HS-5 (cell line): ENCODE measurements at regions not wholly inside any gene's neighbourhood (a gene's known extent, or its start where the extent isn't known, plus 50 kb on each side); places are given as distances from the start of the nearest gene placed in this dataset.
"Not testable (repeated sequence)": the region's sequence is repeated elsewhere in the genome, so short reads cannot be mapped to it uniquely, and the experiment has no call there.

Source experiments
- DNase-seq: peaks from one replicate; pipeline ENCODE4 v3.0.0-alpha.2; 2012; ENCODE audit warnings: low read depth

GRCh38 chrX:25442499-25442898, 426.7 kb upstream of the ARX start:
- no peak for DNase-seq

DNA sequence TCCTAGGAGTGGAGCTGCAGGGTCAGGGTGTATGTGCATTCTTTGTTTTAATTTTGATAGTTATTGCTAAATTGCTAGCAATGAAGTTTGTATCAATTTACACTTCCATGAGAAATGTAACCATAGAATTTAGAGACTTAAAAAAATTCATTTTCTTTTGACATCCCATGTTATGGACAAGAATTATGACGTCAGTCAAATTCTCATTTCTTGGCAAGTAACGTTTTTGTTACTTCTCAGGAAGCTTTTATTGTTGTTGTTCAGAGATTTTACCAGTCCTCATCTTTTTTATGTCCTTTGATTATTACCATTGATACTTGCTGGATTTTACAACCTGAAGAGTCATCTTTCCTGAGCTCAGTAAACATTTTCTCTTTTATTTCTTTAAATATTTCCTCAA, 417.5 kb upstream of the ARX start:
- no peak for DNase-seq

DNA sequence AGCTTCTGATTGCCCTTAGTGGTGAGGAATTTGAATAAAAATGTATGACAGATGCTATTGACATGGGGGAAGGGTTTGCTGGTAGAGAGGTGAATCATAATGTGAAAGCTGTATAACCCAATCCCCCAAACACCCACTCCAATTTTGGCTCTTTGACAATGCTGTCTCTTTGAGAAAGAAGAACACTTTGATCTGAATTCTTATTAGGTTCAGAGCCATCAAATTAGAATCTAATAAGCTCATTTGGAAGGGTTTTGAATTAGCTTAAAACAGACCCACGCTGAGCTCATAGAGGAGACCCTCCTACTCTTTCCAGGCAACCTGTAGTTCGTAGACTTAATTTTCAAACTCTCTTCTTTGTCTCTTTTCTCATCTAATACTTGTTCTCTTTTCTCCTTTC, 416.6 kb upstream of the ARX start:
- DNase-seq = no peak

DNA sequence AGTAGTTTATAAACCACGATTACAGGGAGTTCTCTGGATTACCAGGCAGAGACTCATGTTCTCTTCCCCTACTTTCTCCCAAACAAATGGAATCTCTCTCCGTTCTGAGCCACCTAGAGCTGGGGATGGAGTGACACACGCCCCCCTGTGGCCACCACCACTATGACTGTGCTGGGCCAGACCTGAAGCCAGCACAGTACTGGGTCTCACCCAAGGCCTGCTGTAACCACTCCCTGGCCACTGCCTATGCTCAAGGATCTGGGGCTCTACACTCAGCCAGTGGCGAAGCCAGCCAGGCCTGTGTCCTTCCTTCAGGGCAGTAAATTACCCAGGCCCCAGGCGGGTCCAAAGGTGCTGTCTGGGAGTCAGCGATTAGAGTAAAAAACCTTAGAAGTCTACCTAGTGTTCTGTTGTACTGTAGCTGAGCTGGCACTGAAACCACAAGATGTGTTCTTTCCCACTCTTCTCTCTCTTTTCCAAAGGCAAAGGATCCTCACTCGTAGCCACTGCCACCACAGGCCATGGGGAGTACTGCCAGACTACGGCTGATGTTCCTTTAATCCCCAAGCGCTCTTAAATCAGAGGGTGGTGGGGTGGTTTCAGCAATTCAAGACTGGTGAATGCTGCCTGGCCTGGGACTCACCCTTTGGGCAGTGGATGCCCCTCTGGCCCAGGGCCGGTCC, 412.2 kb upstream of the ARX start:
- no peak for DNase-seq

DNA sequence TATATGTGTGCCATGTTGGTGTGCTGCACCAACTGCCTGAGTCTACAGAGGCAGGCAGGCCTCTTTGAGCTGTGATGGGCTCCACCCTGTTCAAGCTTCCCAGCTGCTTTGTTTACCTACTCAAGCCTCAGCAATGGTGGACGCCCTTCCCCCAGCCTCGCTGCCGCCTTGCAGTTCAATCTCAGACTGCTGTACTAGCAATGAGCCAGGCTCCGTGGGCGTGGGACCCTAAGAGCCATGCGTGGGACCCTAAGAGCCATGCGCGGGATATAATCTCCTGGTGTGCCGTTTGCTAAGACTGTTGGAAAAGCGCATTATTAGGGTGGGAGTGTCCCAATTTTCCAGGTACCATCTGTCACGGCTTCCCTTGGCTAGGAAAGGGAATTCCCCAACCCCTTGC, 388.4 kb upstream of the ARX start:
- DNase-seq = not testable (repeated sequence)

- DNase-seq = no peak
These were observed 373.5 kb upstream of the ARX start for GRCh38 chrX:25389266-25389665.

DNA sequence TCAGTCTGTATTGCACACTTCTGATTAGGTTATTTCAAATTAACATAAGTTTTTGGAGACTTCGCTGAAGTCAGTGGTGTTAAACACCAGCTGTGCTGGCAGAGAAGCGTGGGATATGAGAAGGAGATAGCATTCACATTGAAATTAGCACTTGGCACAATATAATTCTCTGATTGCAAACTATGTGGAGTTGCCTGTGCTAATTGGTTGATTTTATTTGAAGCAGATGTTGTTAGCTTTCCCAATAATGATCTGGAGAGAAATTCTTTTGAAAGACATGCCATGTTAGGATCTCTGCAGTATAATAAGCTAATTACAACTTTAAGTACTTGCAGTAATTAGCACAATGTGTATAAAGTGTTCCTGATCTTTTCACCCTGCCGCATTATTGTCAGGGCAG, 367.4 kb upstream of the ARX start:
- DNase-seq = no peak

GRCh38 chrX:25356456-25356855, 340.7 kb upstream of the ARX start:
- DNase-seq = no peak

DNA sequence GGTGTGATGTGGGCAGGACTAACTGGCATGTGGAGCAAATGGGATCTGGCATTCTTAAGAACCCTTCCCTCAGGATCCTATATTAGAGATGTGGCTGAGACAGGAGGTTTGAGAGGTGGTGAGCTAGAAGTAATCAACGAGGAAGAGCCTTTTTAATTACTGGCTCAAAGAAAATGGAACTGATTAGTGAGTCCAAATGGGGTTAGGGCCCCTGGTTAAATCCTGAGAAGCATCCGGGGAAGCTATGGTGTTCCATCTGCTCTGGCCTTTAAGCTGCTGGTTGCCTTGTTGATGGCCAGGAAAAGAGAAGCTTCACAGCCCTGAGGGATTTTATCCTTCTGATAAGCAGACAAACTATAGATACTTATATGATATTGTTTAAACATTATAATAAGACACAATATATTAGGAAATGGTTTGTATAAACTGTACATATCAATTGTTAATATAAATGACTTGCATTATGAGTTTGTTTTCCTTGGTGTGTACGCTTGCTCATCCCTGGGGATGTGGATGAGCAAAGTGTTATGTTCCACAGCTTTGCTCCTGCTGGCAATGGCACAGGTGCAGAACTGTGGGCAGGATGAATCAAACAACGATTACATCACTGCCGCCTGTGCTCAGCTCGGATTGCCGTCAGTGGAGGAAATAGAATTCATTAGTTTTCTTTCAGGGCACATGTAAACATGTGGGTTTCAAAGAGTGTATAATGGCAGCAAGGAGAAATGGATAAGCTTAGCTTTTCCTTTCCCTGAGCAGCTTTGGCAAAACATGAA, 328.6 kb upstream of the ARX start:
- no peak for DNase-seq

DNA sequence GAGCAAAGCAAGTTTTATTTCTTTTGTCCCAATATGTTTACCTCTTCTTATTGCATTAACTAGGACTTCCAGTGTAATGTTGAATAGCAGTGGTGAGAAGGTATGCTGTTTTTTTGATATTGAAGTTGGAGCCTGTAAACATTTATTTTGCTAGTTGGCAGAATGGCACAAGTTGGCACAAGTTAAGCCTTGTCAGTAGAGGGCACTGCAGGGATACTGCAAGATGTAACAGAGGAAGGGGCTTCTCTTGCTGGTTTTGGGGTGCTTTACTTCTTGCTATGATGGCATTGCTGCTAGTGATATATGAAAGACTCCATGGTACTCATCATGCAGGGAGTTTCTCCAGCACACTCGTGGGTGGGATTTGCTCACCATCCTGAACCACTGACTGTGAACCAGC, 327.3 kb upstream of the ARX start:
- no peak for DNase-seq

DNA sequence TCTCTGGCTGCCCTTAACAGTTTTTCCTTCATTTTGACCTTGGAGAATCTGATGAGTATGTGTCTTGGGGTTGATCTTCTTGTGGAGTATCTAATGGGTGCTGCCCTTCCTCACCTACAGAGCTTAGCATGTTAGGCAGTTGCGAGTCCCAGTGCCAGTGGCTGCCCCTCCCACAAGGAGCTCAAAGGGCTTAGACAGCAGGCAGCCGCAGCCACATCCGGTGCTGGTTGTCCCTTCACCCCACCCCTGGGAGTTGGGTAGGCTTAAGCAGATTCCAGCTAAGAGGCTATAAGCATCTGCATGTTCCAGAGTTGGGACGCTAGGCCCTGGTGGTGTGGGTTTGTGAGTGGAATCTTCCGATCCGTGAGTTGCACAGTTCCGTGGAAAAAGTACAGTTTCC, 322.1 kb upstream of the ARX start:
- DNase-seq = no peak

- no peak for DNase-seq
These were observed 285.2 kb upstream of the ARX start for GRCh38 chrX:25300994-25301393.

- DNase-seq = no peak
These were observed 281.1 kb upstream of the ARX start for GRCh38 chrX:25296850-25297249.

GRCh38 chrX:25295466-25295865, 279.7 kb upstream of the ARX start:
- no peak for DNase-seq

DNA sequence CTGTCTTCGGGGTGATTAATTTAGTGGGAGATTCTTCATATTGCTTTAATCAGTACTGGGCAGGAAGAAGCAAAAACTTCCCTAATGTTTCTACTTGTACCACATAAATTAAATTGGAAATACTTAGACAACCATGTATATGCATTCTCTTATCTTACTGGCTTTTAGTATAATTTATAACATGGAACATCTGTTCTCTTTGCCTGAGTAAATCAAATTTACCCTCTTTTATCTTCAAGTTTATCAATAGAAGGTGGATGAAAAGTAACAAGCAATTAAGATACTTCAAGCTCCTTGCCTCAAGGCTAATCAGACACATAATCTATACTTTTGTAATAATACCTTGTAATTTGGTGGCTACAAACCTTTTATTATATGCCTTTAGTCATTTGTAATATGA, 274.4 kb upstream of the ARX start:
- no peak for DNase-seq

DNA sequence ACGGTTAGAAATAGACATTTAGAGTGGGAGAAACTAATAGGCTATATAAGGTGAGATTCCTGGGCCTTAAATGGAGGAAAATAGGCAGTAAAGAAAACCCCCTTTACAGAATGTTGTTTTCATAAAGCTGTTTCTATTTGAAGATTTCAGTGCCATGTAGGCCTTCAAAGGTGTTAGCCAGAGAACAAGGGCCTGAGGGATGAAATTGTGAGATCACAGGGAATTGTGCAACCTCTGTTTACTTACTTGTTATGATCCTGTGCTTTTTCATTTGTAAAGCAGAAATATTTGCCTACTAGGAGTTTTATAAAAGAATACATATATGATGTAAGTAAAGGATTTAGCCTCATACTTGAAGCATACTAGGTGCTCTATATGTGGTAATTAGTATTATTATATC, 272.9 kb upstream of the ARX start:
- no peak for DNase-seq

GRCh38 chrX:25287521-25287920, 271.8 kb upstream of the ARX start:
- DNase-seq = no peak

DNA sequence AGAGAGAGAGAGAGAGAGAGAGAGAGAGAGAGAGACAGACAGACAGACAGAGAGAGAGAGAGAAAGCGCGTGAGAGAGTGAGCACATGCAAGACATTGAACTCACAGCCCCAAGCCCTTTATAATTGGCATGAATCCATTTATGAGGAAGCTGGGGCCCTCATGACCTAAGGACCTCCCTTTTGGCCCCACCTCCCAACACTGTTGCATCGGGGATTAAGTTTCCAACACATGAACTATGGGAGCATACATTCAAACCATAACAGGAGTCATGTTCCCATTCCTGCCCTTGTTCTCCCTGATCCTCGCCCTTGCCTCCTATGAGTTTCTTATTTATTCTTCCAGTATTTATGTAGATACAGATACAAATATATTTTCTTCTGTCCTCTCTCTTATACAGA, 269.8 kb upstream of the ARX start:
- no peak for DNase-seq

- DNase-seq = no peak
These were observed 263.7 kb upstream of the ARX start for GRCh38 chrX:25279510-25279909.

GRCh38 chrX:25278341-25278740, 262.6 kb upstream of the ARX start:
- no peak for DNase-seq

DNA sequence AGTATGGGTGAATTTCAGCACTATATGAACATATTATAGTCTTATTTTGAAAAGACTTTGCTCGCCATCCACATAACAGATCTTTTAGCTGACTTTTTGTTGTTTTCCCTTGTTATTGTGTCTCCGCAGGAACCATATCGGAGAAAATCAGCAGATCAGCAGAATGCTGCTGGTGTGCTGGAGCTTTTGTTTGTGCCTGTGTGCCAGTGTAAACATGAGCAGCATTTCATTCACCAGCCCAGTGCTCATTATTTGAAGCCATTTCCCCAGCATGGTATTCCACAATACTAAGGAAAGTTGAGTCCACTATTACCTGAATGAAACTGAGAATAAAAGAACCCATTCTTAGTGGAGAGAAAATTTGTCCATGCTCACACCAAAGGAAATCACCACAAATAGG, 261.8 kb upstream of the ARX start:
- no peak for DNase-seq

DNA sequence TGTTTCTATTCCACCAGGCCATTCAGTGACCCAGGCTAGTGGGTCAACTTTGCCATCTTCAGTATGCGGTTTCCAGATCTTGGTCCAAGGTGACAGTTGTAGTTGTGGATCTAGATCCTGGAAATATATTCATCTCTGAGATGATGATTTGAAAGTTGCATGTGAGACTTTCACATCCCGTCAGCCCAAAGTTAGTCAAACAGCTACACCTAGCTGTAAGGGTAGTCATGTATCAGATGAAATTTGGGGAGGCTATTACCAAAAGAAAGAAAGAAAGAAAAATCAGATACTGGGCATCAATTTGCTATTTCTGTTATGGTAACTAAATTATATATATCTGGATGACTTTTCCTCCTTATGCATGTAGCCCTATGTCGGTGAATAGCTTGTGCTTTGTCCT, 259.4 kb upstream of the ARX start:
- DNase-seq = no peak

- no peak for DNase-seq
These were observed 225.7 kb upstream of the ARX start for GRCh38 chrX:25241461-25241860.

GRCh38 chrX:25226151-25226550, 210.4 kb upstream of the ARX start:
- no peak for DNase-seq
